ENCODE measurements at regions not wholly inside any gene's neighbourhood (a gene's known extent, or its start where the extent isn't known, plus 50 kb on each side); places are given as distances from the start of the nearest gene placed in this dataset.
"Not testable (repeated sequence)": the region's sequence is repeated elsewhere in the genome, so short reads cannot be mapped to it uniquely, and the experiment has no call there.

GRCh38 chr14:106606936-106607335 lies 1080.6 kb downstream of the TMEM121 start:
- no peak for TF ChIP-seq CTCF (IDR thresholded peaks at IDR 0.05)
- no peak for TF ChIP-seq POLR2AphosphoS5 (IDR thresholded peaks at IDR 0.05)
- no peak for TF ChIP-seq EP300 (IDR thresholded peaks at IDR 0.05)
- TF ChIP-seq POLR2A (IDR thresholded peaks at IDR 0.05) = no peak
- no peak for DNase-seq (ENCODE audit: low spot score in 2 of 2)

DNA sequence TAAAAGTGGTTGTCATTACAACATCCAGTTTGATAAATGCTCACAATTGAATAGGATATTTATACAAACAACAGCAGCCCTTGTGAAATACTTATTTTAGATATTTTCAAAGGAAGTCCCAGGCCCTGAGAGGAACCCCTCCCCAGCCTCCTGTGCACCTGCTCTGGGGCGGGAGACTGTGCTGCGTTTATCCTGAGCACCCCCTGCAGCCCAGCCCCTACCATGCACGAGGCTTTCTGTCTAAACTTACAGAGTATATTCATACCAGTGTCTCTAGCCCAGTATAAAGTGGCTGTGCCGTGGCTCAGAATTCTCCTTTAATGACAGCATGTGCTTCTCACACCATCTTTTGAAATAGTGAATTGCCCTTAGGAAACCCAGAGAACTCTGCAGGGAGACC lies 1084.3 kb downstream of the TMEM121 start:
- 53% methylated on average over 4 of the region's 4 CpGs for WGBS
- no peak for DNase-seq (ENCODE audit: low spot score in 2 of 2)
- Histone ChIP-seq H3K4me3 (no peak overlapping the region), H3K27ac (no peak overlapping the region), H3K27me3 (peaks cover 3% of the 10 kb centered on the region), H3K4me1 (no peaks in the 10 kb centered on the region), H3K9me3 (no peaks in the 10 kb centered on the region), H3K36me3 (no peaks in the 10 kb centered on the region)
- TF ChIP-seq POLR2A (IDR thresholded peaks at IDR 0.05) = no peak
- TF ChIP-seq CTCF (IDR thresholded peaks at IDR 0.05) = no peak
- no peak for TF ChIP-seq EP300 (IDR thresholded peaks at IDR 0.05)
- TF ChIP-seq POLR2AphosphoS5 (IDR thresholded peaks at IDR 0.05) = no peak

More at GRCh38 chr14:106606936-106607335, 1080.6 kb downstream of the TMEM121 start:
- Histone ChIP-seq H3K27ac (no peak overlapping the region), H3K4me3 (no peak overlapping the region), H3K36me3 (no peaks in the 10 kb centered on the region), H3K27me3 (peaks cover 3% of the 10 kb centered on the region), H3K9me3 (no peaks in the 10 kb centered on the region), H3K4me1 (no peaks in the 10 kb centered on the region)
- WGBS = 62% methylated on average over 2 of the region's 2 CpGs

GRCh38 chr14:106613256-106613655 lies 1086.9 kb downstream of the TMEM121 start:
- H3K27me3 ChIP-seq = no peaks in the 10 kb centered on the region
- no peaks in the 10 kb centered on the region for H3K4me1 ChIP-seq
- H3K4me3 ChIP-seq = no peak overlapping the region
- no peak for DNase-seq (ENCODE audit: low spot score in 2 of 2)
- no peaks in the 10 kb centered on the region for H3K9me3 ChIP-seq
- WGBS = 70% methylated on average over 4 of the region's 4 CpGs
- TF ChIP-seq POLR2AphosphoS5 (IDR thresholded peaks at IDR 0.05) (no peak), CTCF (IDR thresholded peaks at IDR 0.05) (no peak), POLR2A (IDR thresholded peaks at IDR 0.05) (no peak), EP300 (IDR thresholded peaks at IDR 0.05) (no peak)
- no peak overlapping the region for H3K27ac ChIP-seq
- H3K36me3 ChIP-seq = no peaks in the 10 kb centered on the region

DNA sequence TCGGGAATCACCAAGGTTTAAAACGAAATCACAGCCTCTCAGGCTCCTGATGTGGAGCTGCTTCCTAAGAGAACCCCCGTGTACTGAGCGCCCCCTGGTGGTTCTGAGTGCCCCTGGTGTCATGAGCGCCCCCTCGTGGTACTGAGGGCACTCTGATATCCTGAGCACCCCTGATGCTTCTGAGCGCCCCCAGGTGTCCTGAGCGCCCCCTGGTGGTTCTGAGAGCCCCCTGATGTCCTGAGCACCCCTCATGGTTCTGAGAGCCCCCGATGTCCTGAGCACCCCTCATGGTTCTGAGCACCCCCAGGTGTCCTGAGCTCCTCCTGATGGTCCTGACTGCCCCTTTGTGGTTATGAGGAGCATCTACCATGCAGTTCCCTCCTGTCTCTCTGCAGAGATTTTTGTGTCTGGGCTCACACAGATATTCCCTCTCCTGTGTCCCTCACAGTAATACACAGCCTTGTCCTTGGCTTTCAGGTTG lies 1092.1 kb downstream of the TMEM121 start:
- not testable (repeated sequence) for H3K27me3 ChIP-seq; H3K9me3 ChIP-seq; H3K4me3 ChIP-seq; DNase-seq (ENCODE audit: low spot score in 2 of 2); H3K27ac ChIP-seq; H3K4me1 ChIP-seq; H3K36me3 ChIP-seq
- WGBS = 50% methylated on average over 7 of the region's 9 CpGs
- TF ChIP-seq CTCF (IDR thresholded peaks at IDR 0.05) = peak in 1 of 2 donors; percentile 6

- no peak for TF ChIP-seq EP300 (IDR thresholded peaks at IDR 0.05)
- no peaks in the 10 kb centered on the region for H3K36me3 ChIP-seq
- no peaks in the 10 kb centered on the region for H3K4me1 ChIP-seq
- no peaks in the 10 kb centered on the region for H3K9me3 ChIP-seq
- WGBS = 8% methylated on average over 1 of the region's 1 CpG
- no peak overlapping the region for H3K4me3 ChIP-seq
- H3K27ac ChIP-seq = no peak overlapping the region
- no peak for DNase-seq (ENCODE audit: low spot score in 2 of 2)
- H3K27me3 ChIP-seq = peaks cover 5% of the 10 kb centered on the region
These were observed 1093.2 kb downstream of the TMEM121 start for GRCh38 chr14:106619606-106620005.

DNA sequence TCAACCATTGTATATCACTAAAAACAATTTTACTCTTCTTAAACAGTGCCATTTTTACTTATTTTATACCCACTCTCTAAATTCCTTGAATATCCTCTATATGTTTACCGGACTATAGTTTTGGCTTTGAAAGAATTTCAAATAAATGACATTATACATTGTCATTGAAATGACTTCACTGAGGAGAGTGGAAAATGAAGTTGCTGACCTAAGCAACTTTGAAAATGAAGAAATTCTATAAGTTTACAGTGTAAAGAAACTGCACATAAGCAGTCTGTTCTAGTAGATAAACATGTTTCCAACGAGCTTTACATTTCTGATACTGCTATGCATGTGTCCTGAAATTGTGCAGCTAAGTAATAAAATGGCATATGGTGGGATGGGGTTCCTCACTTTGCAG lies 1094.0 kb downstream of the TMEM121 start:
- H3K4me1 ChIP-seq = no peaks in the 10 kb centered on the region
- no peak for DNase-seq (ENCODE audit: low spot score in 2 of 2)
- no peaks in the 10 kb centered on the region for H3K36me3 ChIP-seq
- no peaks in the 10 kb centered on the region for H3K9me3 ChIP-seq
- H3K4me3 ChIP-seq = no peak overlapping the region
- peaks cover 5% of the 10 kb centered on the region for H3K27me3 ChIP-seq
- WGBS = 68% methylated on average over 2 of the region's 2 CpGs
- H3K27ac ChIP-seq = no peak overlapping the region
- TF ChIP-seq POLR2A (IDR thresholded peaks at IDR 0.05) (no peak), CTCF (IDR thresholded peaks at IDR 0.05) (no peak), POLR2AphosphoS5 (IDR thresholded peaks at IDR 0.05) (no peak), EP300 (IDR thresholded peaks at IDR 0.05) (no peak)
